Tibial nerve (tissue), 4 donors: ENCODE measurements at regions not wholly inside any gene's neighbourhood (a gene's known extent, or its start where the extent isn't known, plus 50 kb on each side); places are given as distances from the start of the nearest gene placed in this dataset.
A peak's percentile ranks its signal among the peaks of the same experiment; 100 is the strongest.

Experiments used
- DNase-seq, 2 donors: peaks; one replicate each; pipeline ENCODE4 v3.0.0-alpha.2; 2019; ENCODE audit warnings: low spot score in 2 of 2
- H3K27ac ChIP-seq, 4 donors: fragments of 200-600 bp; sonication (generic) in 3 of 4; one replicate each; pipeline ENCODE4 v1.5.1; 2017 to 2019; ENCODE audit warnings: mild to moderate bottlenecking in 1 of 4
- H3K27me3 ChIP-seq, 2 donors: fragments of 200-600 bp; sonication (generic) in 1 of 2; one replicate each; pipeline versions ENCODE4 v1.5.1 to v1.6.0; 2017 to 2019
- H3K36me3 ChIP-seq, 3 donors: fragments of 200-600 bp; sonication (generic); one replicate each; pipeline ENCODE4 v1.5.1; 2018 to 2019
- H3K4me1 ChIP-seq, 4 donors: fragments of 200-600 bp; sonication (generic) in 3 of 4; one replicate each; pipeline ENCODE4 v1.5.1; 2017 to 2019
- H3K4me3 ChIP-seq, 4 donors: fragments of 200-600 bp; sonication (generic) in 3 of 4; one replicate each; pipeline ENCODE4 v1.5.1; 2017 to 2019; ENCODE audit warnings: mild to moderate bottlenecking in 1 of 4, moderate library complexity in 1 of 4
- H3K9me3 ChIP-seq, 4 donors: fragments of 200-600 bp; sonication (generic) in 3 of 4; one replicate each; pipeline ENCODE4 v1.5.1; 2017 to 2019
- CTCF ChIP-seq, 5 experiments: fragments of 200-600 bp in 3 of 5; fragments of 450-650 bp in 2 of 5; sonication (generic) in 3 of 5; IDR thresholded peaks; one replicate each; pipeline ENCODE4 v1.5.1; 2016 to 2019; ENCODE audit warnings: antibody characterized with exemption in 5 of 5, mild to moderate bottlenecking in 3 of 5, moderate library complexity in 2 of 5
- EP300 ChIP-seq, 2 donors: sonication (generic); formaldehyde crosslinking; IDR thresholded peaks; one replicate each; pipeline ENCODE4 v1.6.1; 2017; ENCODE audit warnings: antibody characterized with exemption in 2 of 2, mild to moderate bottlenecking in 1 of 2
- POLR2A ChIP-seq, 2 donors: fragments of 450-650 bp; IDR thresholded peaks; one replicate each; pipeline ENCODE4 v1.6.1; 2017; ENCODE audit warnings: antibody characterized with exemption in 2 of 2, mild to moderate bottlenecking in 2 of 2, moderate library complexity in 2 of 2
- WGBS, 2 donors: methylation state at CpG; one replicate each; pipeline ENCODE4 v1.1.5; 2018; 5-methylcytosine and 5-hydroxymethylcytosine counted together

- DNase-seq, result no peak
- Histone ChIP-seq H3K36me3 (no peaks in the 10 kb centered on the region), H3K4me3 (no peak overlapping the region), H3K27me3 (no peaks in the 10 kb centered on the region), H3K9me3 (no peaks in the 10 kb centered on the region), H3K4me1 (peaks cover 0 to 11% (median 3%) of the 10 kb centered on the region in 4 donors), H3K27ac (no peak overlapping the region)
- TF ChIP-seq POLR2A (IDR thresholded peaks at IDR 0.05) (no peak), EP300 (IDR thresholded peaks at IDR 0.05) (no peak), CTCF (IDR thresholded peaks at IDR 0.05) (no peak)
- 89 to 93% methylated on average over 1 of the region's 1 CpG for WGBS, 2 donors
These were observed 453.3 kb downstream of the RFPL4B start for GRCh38 chr6:112800439-112800838.

- Histone ChIP-seq H3K4me3 (no peak overlapping the region), H3K36me3 (no peaks in the 10 kb centered on the region), H3K4me1 (peaks cover 0 to 11% (median 3%) of the 10 kb centered on the region in 4 donors), H3K27ac (no peak overlapping the region), H3K27me3 (no peaks in the 10 kb centered on the region), H3K9me3 (no peaks in the 10 kb centered on the region)
- 67 to 71% methylated on average over 1 of the region's 1 CpG for WGBS, 2 donors
- DNase-seq, result no peak
- no peak for TF ChIP-seq EP300 (IDR thresholded peaks at IDR 0.05)
These were observed 453.8 kb downstream of the RFPL4B start for GRCh38 chr6:112800916-112801315.

- TF ChIP-seq EP300 (IDR thresholded peaks at IDR 0.05), result no peak
- no peak for TF ChIP-seq CTCF (IDR thresholded peaks at IDR 0.05)
- TF ChIP-seq POLR2A (IDR thresholded peaks at IDR 0.05), result no peak
- peak overlapping the region in 3 of 4 donors; percentile 2 to 45 (median 15) for H3K27ac ChIP-seq
- 42 to 50% methylated on average over 3 of the region's 3 CpGs for WGBS, 2 donors
- H3K4me1 ChIP-seq, result peaks cover 0 to 11% (median 3%) of the 10 kb centered on the region in 4 donors
- H3K9me3 ChIP-seq, result no peaks in the 10 kb centered on the region
- H3K27me3 ChIP-seq, result no peaks in the 10 kb centered on the region
- DNase-seq, result no peak
- H3K36me3 ChIP-seq, result no peaks in the 10 kb centered on the region
- H3K4me3 ChIP-seq, result no peak overlapping the region
These were observed 454.4 kb downstream of the RFPL4B start for GRCh38 chr6:112801468-112802080.

- Histone ChIP-seq H3K27me3 (no peaks in the 10 kb centered on the region), H3K9me3 (no peaks in the 10 kb centered on the region), H3K4me1 (peaks cover 0 to 11% (median 3%) of the 10 kb centered on the region in 4 donors), H3K4me3 (no peak overlapping the region), H3K27ac (peak overlapping the region in 3 of 4 donors; percentile 2 to 45 (median 15)), H3K36me3 (no peaks in the 10 kb centered on the region)
- no peak for DNase-seq
- TF ChIP-seq EP300 (IDR thresholded peaks at IDR 0.05), result no peak
- TF ChIP-seq POLR2A (IDR thresholded peaks at IDR 0.05), result no peak
- TF ChIP-seq CTCF (IDR thresholded peaks at IDR 0.05), result no peak
- 23 to 31% methylated on average over 1 of the region's 1 CpG for WGBS, 2 donors
These were observed 455.0 kb downstream of the RFPL4B start for GRCh38 chr6:112802144-112802543.

- Histone ChIP-seq H3K4me3 (no peak overlapping the region), H3K27ac (no peak overlapping the region), H3K9me3 (no peaks in the 10 kb centered on the region), H3K4me1 (peaks cover 0 to 11% (median 3%) of the 10 kb centered on the region in 4 donors), H3K36me3 (no peaks in the 10 kb centered on the region), H3K27me3 (no peaks in the 10 kb centered on the region)
- TF ChIP-seq EP300 (IDR thresholded peaks at IDR 0.05) (no peak), CTCF (IDR thresholded peaks at IDR 0.05) (no peak), POLR2A (IDR thresholded peaks at IDR 0.05) (no peak)
- no peak for DNase-seq
- WGBS, 2 donors, result 96% methylated on average over 6 of the region's 6 CpGs
These were observed 457.7 kb downstream of the RFPL4B start for GRCh38 chr6:112804638-112805330.
